GM11168 (cell line): ENCODE measurements at regions not wholly inside any gene's neighbourhood (a gene's known extent, or its start where the extent isn't known, plus 50 kb on each side); places are given as distances from the start of the nearest gene placed in this dataset.
"Not testable (repeated sequence)": the region's sequence is repeated elsewhere in the genome, so short reads cannot be mapped to it uniquely, and the experiment has no call there.

Source experiments
- in situ Hi-C: fragments of 300-500 bp; cut with MboI; formaldehyde crosslinking; loops from one replicate; pipeline ENCODE4 v1.12.0; 2022; ENCODE audit warnings: low sequenced_read_pairs; ENCODE audit not compliant: unreplicated experiment

DNA sequence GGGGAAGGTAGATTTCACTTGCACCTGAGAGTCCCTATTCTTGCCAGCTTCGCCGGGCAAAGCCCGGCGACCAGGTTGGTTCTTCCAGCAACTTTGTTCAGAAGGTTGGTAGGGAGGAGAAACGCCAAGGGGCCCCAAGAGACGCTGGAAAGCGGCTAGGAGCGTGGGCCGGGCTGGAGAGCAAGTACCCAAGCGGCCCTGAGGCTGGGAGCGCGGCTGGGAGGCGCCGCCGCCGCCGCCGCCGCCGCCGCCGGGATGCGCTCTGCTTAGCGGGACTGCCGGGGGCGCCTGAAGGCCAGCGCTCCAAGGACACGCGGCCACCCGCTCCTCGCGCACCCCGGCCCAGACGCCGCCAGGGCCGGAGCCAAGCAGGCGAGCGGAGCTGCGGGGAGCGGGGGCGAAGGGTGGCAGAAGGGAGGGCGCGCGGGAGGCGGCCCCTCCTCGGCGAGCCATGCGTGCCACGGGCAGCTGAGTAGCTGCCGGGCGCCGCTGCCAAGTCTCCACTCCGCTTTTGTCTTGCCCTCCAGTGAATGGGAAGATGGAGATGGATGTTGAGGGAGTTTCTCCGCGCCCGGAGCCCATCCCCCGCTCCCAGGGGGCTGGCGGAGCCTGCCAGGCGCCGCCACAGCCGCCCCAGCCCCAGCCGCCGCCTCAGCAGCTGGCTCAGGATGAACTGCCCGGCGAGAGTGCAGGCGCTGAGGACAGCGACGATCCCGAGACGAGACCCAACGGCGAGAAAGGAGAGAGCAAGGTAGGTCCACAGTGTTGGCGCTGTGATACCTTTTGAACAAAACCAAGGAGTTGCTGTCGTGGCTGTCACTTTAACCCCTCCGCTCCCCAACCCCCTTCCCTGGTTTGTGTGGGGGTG, 227.4 kb upstream of the AZI2 start:
- in situ Hi-C loops, result no loop called here

DNA sequence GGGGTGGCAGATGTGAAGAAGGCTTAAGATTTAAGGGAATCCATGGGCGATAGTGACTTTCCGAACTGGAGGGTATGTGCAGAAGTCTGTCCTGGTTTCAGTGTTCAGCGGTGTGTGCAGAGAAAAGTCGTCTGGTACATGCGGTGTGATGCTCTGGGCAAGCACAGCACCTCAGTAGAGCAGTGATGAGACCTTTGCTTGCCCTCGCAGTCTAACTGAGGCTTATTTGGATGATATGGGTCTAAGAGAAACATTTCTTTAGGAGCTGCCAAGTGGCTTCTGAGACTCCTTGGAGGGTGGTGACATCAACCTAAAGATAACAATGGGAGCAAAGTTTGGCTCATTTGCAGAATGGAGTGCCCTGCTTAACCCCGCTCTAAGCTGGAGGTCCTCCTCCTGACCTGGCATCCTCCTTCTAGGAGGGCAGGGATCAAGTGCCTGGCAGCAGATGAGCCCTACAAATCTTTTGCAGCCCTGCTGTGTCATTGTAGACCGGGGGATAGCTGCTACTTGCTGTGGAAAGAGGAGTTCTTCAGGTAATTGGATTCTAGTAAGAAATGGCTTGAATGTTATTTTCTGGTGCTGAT, 228.1 kb upstream of the AZI2 start:
- in situ Hi-C loops, result no loop called here

- in situ Hi-C loops, result no loop called here
Measured at GRCh38 chr3:28577941-28578500, 229.4 kb upstream of the AZI2 start.

DNA sequence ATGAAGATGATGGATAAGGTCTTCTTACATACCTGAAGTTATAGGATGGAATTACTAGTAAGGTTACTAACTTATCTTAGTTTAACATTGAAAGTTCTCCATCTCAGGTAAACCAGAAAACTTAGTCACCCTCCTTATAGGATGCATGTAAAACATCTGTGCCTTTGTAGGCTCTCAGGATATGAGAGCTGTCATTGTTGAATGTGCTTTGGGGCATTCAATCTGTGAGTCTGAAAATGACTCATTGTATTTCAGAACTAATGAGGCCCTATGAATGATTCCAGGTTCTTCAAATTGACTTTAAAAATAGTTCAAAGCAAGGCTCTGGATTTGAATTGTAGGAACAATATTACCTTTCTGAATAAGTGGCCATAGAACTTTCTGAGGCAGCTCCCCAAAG, 237.7 kb upstream of the AZI2 start:
- in situ Hi-C loops, result no loop called here

- in situ Hi-C loops, result no loop called here
Measured at GRCh38 chr3:28587723-28588122, 239.1 kb upstream of the AZI2 start.

DNA sequence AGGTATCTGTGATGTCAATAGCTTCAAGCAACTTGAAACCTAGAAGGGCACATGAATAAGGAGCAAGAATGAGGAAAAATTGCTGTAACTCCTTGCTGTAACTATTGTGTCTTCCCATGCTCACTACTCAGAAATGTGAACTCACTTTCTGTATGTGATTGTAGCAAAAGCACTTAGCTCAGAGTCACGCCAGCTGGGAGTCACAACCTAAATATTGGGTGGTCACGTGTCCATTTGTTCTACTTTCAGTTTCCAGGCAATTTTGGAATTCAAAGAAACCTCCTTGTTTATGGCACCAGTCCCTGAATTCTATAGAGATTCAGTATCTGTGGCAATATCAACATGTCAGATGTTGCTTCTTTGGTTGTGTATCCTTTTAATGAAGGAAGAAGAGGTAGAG, 241.6 kb upstream of the AZI2 start:
- in situ Hi-C loops, result no loop called here

GRCh38 chr3:28590860-28591259, 242.2 kb upstream of the AZI2 start:
- in situ Hi-C loops, result no loop called here

DNA sequence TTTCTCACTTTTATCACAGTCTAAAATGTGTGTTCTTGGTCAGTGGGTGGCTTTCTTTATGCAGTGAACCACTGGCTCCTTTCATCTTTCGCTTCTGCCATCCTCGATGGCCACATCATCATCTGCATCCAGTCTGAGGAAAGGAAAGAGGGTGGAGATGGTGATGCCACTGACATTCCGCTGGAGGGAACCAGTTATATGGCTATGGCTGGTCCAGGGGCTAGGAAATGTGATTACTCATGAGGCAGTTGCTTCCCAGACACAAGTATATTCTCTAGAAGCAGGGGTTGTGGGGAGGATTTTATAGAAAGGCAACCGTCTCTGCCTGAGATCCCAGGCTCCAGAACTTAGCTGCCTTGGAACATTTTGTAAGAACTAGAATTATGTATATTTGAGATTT, 246.7 kb upstream of the AZI2 start:
- in situ Hi-C loops, result no loop called here

DNA sequence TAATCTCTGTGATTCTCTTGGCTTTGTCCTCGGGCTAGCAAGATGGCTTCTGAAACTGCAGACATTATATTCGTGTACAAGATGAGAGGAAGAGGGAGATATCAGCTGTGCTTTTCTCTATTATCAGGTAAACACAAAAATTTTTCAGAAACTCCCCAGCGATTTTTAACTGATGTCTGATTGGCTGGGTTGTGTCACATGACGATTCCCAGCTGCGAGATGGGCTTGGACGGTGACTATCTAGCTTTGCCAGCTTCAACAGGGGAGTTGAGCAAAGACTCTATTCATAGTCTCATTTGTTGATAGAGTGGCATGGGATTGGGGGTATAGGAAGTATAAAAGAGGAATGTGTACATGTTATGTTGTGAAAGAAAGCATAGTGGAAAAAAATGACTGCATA, 248.8 kb upstream of the AZI2 start:
- in situ Hi-C loops, result no loop called here

- in situ Hi-C loops, result no loop called here
Measured at GRCh38 chr3:28598165-28598564, 249.5 kb upstream of the AZI2 start.

GRCh38 chr3:28601291-28601690, 252.7 kb upstream of the AZI2 start:
- in situ Hi-C loops, result no loop called here

- in situ Hi-C loops, result no loop called here
Measured at GRCh38 chr3:28606283-28606682, 257.7 kb upstream of the AZI2 start.

DNA sequence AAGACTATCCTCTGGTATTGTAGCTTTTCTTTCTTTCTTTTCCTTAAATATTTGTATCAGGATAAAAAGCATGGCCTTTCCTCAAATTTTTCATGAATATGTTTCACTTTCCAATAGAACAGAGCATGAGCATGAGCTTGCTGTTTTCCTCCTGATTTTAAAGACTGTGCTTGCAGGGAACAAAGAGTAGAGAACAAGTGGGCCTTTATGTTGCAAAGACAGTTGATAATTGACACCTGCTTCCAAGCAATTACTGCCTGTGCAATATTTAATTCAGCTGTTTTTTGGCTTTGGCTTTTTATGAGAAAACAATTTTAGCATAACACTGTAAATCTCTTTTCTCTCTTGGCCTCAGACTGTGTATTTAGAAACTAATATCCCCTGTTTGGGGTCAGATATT, 263.6 kb upstream of the AZI2 start:
- in situ Hi-C loops, result no loop called here

DNA sequence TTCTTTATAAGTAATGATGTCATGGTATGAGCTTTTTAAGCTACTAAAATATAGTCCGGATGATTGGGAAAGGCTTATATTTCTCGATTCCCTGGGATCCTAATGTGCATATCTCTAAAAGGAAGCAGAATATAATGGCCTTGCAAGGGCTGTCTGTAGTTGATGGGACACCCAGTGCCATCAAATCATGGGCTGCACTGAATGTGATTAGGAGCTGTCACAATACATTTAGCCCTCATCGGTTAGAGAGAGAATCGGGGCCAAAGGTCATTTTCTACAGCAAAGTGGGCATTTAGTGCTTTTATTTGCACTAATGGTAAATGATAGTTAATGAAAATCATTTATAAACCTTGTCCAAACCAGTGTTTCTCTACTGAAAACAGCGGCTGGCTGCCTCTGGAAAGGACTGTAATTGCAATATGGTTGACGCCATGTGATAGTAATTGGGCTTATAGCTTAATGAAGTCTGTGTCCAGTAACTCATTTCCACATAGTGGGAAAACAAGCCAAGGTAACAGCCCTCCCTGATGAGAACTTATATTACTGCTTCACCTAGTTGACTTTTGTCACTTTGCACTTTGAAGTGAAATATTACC, 265.0 kb upstream of the AZI2 start:
- in situ Hi-C loops, result no loop called here

- in situ Hi-C loops, result no loop called here
Measured at GRCh38 chr3:28615071-28615470, 266.4 kb upstream of the AZI2 start.

- in situ Hi-C loops, result no loop called here
Measured at GRCh38 chr3:28615971-28616370, 267.3 kb upstream of the AZI2 start.

DNA sequence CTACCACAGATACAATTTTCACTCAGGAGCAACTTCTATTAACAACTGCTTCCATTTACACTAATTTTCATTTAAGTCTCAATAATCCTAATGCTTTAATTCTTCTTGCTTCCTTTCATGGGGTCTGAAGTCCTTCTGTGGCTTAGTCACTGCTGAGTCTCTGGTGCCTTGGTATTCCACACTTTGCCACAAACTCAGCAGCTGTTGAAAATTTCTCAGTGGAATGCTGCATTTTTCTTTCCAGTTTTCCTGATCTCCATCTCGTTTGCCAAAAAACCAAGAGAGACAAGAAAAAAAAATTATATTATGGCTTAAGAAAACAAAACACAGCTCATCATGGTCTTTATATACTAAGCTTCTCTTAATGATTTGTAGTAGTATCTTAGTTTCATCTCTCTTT, 269.2 kb upstream of the AZI2 start:
- in situ Hi-C loops, result no loop called here

DNA sequence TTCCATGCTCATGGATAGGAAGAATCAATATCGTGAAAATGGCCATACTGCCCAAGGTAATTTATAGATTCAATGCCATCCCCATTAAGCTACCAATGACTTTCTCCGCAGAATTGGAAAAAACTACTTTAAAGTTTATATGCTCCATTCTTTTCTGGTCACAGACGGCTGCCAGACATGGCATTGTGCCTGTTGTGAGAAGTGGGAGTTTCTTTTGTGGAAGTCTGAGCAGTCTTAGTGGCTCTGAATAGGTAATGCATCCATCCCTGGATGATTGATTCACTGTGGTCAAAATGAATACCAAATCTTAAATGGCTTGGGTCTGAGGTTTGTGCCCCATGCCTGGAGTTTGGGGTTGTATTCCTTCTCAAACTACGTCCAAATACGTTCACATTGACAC, 274.5 kb upstream of the AZI2 start:
- in situ Hi-C loops, result no loop called here

GRCh38 chr3:28624084-28624483, 275.5 kb upstream of the AZI2 start:
- in situ Hi-C loops, result no loop called here

- in situ Hi-C loops, result not testable (repeated sequence)
Measured at GRCh38 chr3:28627843-28628242, 279.2 kb upstream of the AZI2 start.

DNA sequence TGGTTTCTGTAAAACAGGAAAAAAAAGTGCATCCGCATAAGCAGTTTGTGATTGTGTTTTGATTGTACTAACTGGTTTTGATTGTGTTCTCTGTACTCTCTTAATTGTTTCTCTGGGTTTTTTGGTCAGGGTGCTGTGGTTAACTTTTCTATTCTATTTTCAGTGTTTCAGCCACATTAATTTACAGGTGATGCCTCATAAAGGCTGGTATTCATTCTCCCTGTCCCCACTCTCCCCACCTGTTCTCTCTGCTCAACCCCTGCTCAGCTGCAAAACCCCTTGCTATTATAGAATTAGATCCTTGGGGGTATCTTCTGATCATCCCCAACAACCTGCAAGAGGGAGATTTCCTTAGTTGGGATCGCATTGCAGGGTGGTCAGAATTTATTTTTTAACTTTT, 285.4 kb upstream of the AZI2 start:
- in situ Hi-C loops, result no loop called here
